ENCODE measurements at regions not wholly inside any gene's neighbourhood (a gene's known extent, or its start where the extent isn't known, plus 50 kb on each side); places are given as distances from the start of the nearest gene placed in this dataset.

GRCh38 chr10:131588704-131589220 is 277.2 kb upstream of the TCERG1L start:
- DNase-seq: no peak

GRCh38 chr10:131590567-131590966 is 279.0 kb upstream of the TCERG1L start:
- no peak for DNase-seq

GRCh38 chr10:131591936-131592335 is 280.4 kb upstream of the TCERG1L start:
- no peak for DNase-seq

GRCh38 chr10:131609176-131609575 is 291.6 kb upstream of the PPP2R2D start:
- DNase-seq: no peak

GRCh38 chr10:131615150-131615549 is 285.7 kb upstream of the PPP2R2D start:
- DNase-seq: no peak

- DNase-seq: no peak
These were observed 284.8 kb upstream of the PPP2R2D start for GRCh38 chr10:131616040-131616439.

GRCh38 chr10:131617113-131617858 is 283.5 kb upstream of the PPP2R2D start:
- no peak for DNase-seq

- DNase-seq: no peak
These were observed 282.1 kb upstream of the PPP2R2D start for GRCh38 chr10:131618587-131619267.

- no peak for DNase-seq
These were observed 280.5 kb upstream of the PPP2R2D start for GRCh38 chr10:131620314-131620713.

GRCh38 chr10:131620904-131621303 is 279.9 kb upstream of the PPP2R2D start:
- DNase-seq: no peak

GRCh38 chr10:131621784-131622624 is 278.8 kb upstream of the PPP2R2D start:
- DNase-seq: no peak

GRCh38 chr10:131625041-131625440 is 275.8 kb upstream of the PPP2R2D start:
- no peak for DNase-seq

- DNase-seq: no peak
These were observed 274.5 kb upstream of the PPP2R2D start for GRCh38 chr10:131626274-131626673.

GRCh38 chr10:131629026-131629770 is 271.6 kb upstream of the PPP2R2D start:
- no peak for DNase-seq

- DNase-seq: no peak
These were observed 270.0 kb upstream of the PPP2R2D start for GRCh38 chr10:131630772-131631258.

- DNase-seq: no peak
These were observed 269.2 kb upstream of the PPP2R2D start for GRCh38 chr10:131631619-131632018.

- no peak for DNase-seq
These were observed 265.2 kb upstream of the PPP2R2D start for GRCh38 chr10:131635564-131636015.

GRCh38 chr10:131636116-131636515 is 264.7 kb upstream of the PPP2R2D start:
- DNase-seq: no peak

- no peak for DNase-seq
These were observed 263.7 kb upstream of the PPP2R2D start for GRCh38 chr10:131636841-131637724.

- DNase-seq: no peak
These were observed 262.5 kb upstream of the PPP2R2D start for GRCh38 chr10:131638049-131638879.

Measured in stimulated activated CD4-positive, alpha-beta T cell treated with anti-CD3 and anti-CD28 coated beads, Interleukin-12 subunit alpha, Interleukin-12 subunit beta, amount 100 ng/mL, for 4 hours (primary cell).